CD14-positive monocyte (primary cell): ENCODE measurements at regions not wholly inside any gene's neighbourhood (a gene's known extent, or its start where the extent isn't known, plus 50 kb on each side); places are given as distances from the start of the nearest gene placed in this dataset.
"Not testable (repeated sequence)": the region's sequence is repeated elsewhere in the genome, so short reads cannot be mapped to it uniquely, and the experiment has no call there.

Experiments
- DNase-seq, 3 donors: peaks; one replicate each; pipeline ENCODE4 v3.0.0-alpha.2; 2011 to 2022
- H2AFZ ChIP-seq: 2 replicates; pipeline ENCODE4 v1.6.0; 2012; ENCODE audit warnings: mild to moderate bottlenecking, low read depth, low read length, inconsistent platforms; ENCODE audit not compliant: insufficient read depth, poor library complexity, severe bottlenecking
- H3K27ac ChIP-seq, 2 donors: 1 replicate in 1 of 2; 2 replicates in 1 of 2; pipeline ENCODE4 v1.5.1; 2012 to 2013; ENCODE audit warnings: low read length in 2 of 2, control low read depth in 1 of 2, inconsistent platforms in 1 of 2, low read depth in 1 of 2, mild to moderate bottlenecking in 1 of 2
- H3K27me3 ChIP-seq, 2 donors: one replicate each; pipeline versions ENCODE4 v1.6.0 to v1.6.1; 2011 to 2013; ENCODE audit warnings: low read length in 2 of 2; ENCODE audit not compliant: control insufficient read depth in 2 of 2, insufficient read depth in 2 of 2
- H3K36me3 ChIP-seq, 2 donors: replicated peaks in 1 of 2; 1 replicate in 1 of 2; 2 replicates in 1 of 2; pipeline versions ENCODE4 v1.5.1 to v1.6.1; 2012 to 2013; ENCODE audit warnings: low read length in 2 of 2, control low read depth in 1 of 2, inconsistent platforms in 1 of 2, mild to moderate bottlenecking in 1 of 2; ENCODE audit not compliant: insufficient read depth in 2 of 2, control insufficient read depth in 1 of 2
- H3K4me1 ChIP-seq, 2 donors: 1 replicate in 1 of 2; 2 replicates in 1 of 2; pipeline versions ENCODE4 v1.5.1 to v1.6.1; 2012 to 2013; ENCODE audit warnings: low read length in 2 of 2, control low read depth in 1 of 2, inconsistent platforms in 1 of 2, mild to moderate bottlenecking in 1 of 2, moderate library complexity in 1 of 2; ENCODE audit not compliant: insufficient read depth in 2 of 2, control insufficient read depth in 1 of 2
- H3K4me2 ChIP-seq: replicated peaks from 2 replicates; pipeline ENCODE3; 2012; ENCODE audit warnings: low read length, moderate library complexity, mild to moderate bottlenecking; ENCODE audit not compliant: poor library complexity, severe bottlenecking; ENCODE audit errors: extremely low read depth
- H3K4me3 ChIP-seq, 3 experiments: fragments of 200-600 bp in 1 of 3; sonication (generic) in 1 of 3; replicated peaks in 1 of 3; 1 replicate in 2 of 3; 2 replicates in 1 of 3; pipeline ENCODE4 v1.5.1; 2011 to 2013; ENCODE audit warnings: low read length in 3 of 3, mild to moderate bottlenecking in 3 of 3, control low read depth in 2 of 3, low read depth in 2 of 3, inconsistent platforms in 1 of 3, moderate library complexity in 1 of 3
- H3K79me2 ChIP-seq: 2 replicates; pipeline ENCODE4 v1.6.0; 2012; ENCODE audit warnings: mild to moderate bottlenecking, control low read depth, inconsistent platforms, low read length, moderate library complexity; ENCODE audit not compliant: insufficient read depth
- H3K9ac ChIP-seq: 2 replicates; pipeline ENCODE4 v1.6.0; 2017; ENCODE audit warnings: low read length, mild to moderate bottlenecking; ENCODE audit not compliant: insufficient read depth, poor library complexity, severe bottlenecking
- H3K9me3 ChIP-seq, 2 donors: replicated peaks in 1 of 2; 1 replicate in 1 of 2; 2 replicates in 1 of 2; pipeline versions ENCODE4 v1.5.1 to v1.6.1; 2012 to 2013; ENCODE audit warnings: low read length in 2 of 2, control low read depth in 1 of 2; ENCODE audit not compliant: control insufficient read depth in 1 of 2, insufficient read depth in 1 of 2
- H4K20me1 ChIP-seq: 2 replicates; pipeline ENCODE4 v1.6.0; 2012; ENCODE audit warnings: mild to moderate bottlenecking, low read length, control low read depth, moderate library complexity; ENCODE audit not compliant: insufficient read depth
- H3K27ac Mint-ChIP-seq, 7 donors: one replicate each; pipeline ENCODE4 v1.8.0; 2020; ENCODE audit warnings: mild to moderate bottlenecking in 7 of 7, mixed read lengths in 7 of 7, moderate library complexity in 6 of 7, inconsistent platforms in 2 of 7
- H3K27me3 Mint-ChIP-seq, 3 donors: one replicate each; pipeline ENCODE4 v1.8.0; 2021 to 2022; ENCODE audit warnings: low read depth in 3 of 3, mild to moderate bottlenecking in 3 of 3, mixed read lengths in 3 of 3, moderate library complexity in 3 of 3, inconsistent platforms in 1 of 3
- H3K36me3 Mint-ChIP-seq, 2 donors: one replicate each; pipeline ENCODE4 v1.8.0; 2020; ENCODE audit warnings: mixed read lengths in 2 of 2, inconsistent platforms in 1 of 2, mild to moderate bottlenecking in 1 of 2
- H3K4me1 Mint-ChIP-seq: one replicate; pipeline ENCODE4 v1.8.0; 2020; ENCODE audit warnings: mild to moderate bottlenecking, mixed read lengths
- H3K4me3 Mint-ChIP-seq, 2 donors: one replicate each; pipeline ENCODE4 v1.8.0; 2020; ENCODE audit warnings: mild to moderate bottlenecking in 2 of 2, mixed read lengths in 2 of 2, moderate library complexity in 1 of 2
- H3K9me3 Mint-ChIP-seq, 7 donors: one replicate each; pipeline ENCODE4 v1.8.0; 2020 to 2022; ENCODE audit warnings: mixed read lengths in 7 of 7, mild to moderate bottlenecking in 6 of 7, moderate library complexity in 6 of 7, inconsistent platforms in 2 of 7
- CTCF ChIP-seq: fragments of 200-600 bp; IDR thresholded peaks from one replicate; pipeline ENCODE4 v1.8.0; 2022; ENCODE audit warnings: antibody characterized with exemption, mild to moderate bottlenecking
- WGBS: methylation state at CpG from one replicate; pipeline ENCODE4 v1.1.5; 2013; ENCODE audit warnings: missing lambda C conversion rate; ENCODE audit not compliant: insufficient coverage; 5-methylcytosine and 5-hydroxymethylcytosine counted together
- intact Hi-C, 2 donors: fragments of 100-400 bp; cut with micrococcal nuclease; formaldehyde crosslinking; loops; one replicate each; pipeline versions ENCODE4 v1.15.0 to v1.15.1; 2023

GRCh38 chr2:38484957-38485356 lies 107.9 kb upstream of the ATL2 start:
- Mint-ChIP-seq H3K27me3 (peaks cover under 1 to 2% (median 1%) of the 10 kb centered on the region in 3 donors), H3K4me3 (no peak overlapping the region), H3K36me3 (no peaks in the 10 kb centered on the region), H3K27ac (no peak overlapping the region), H3K4me1 (peaks cover 25% of the 10 kb centered on the region), H3K9me3 (peaks cover 16 to 21% (median 19%) of the 10 kb centered on the region in 7 donors)
- Histone ChIP-seq H3K4me2 (no peak overlapping the region), H3K36me3 (no peaks in the 10 kb centered on the region), H3K9ac (no peak overlapping the region), H3K27me3 (no peaks in the 10 kb centered on the region), H2AFZ (no peak overlapping the region), H3K27ac (no peak overlapping the region), H3K79me2 (no peaks in the 10 kb centered on the region), H3K4me1 (peaks cover 23 to 25% of the 10 kb centered on the region in 2 donors), H4K20me1 (no peaks in the 10 kb centered on the region), H3K4me3 (no peak overlapping the region), H3K9me3 (peaks cover 12 to 15% of the 10 kb centered on the region in 2 donors)
- intact Hi-C loops: no loop called here
- WGBS: 79% methylated on average over 2 of the region's 5 CpGs
- no peak for TF ChIP-seq CTCF
- no peak for DNase-seq

GRCh38 chr2:38483776-38484501 lies 106.9 kb upstream of the ATL2 start:
- Mint-ChIP-seq H3K4me3 (no peak overlapping the region), H3K9me3 (peaks cover 17 to 22% (median 21%) of the 10 kb centered on the region in 7 donors)
- WGBS: 90% methylated on average over 4 of the region's 5 CpGs

GRCh38 chr2:38482710-38483109 lies 105.6 kb upstream of the ATL2 start:
- peaks cover 25% of the 10 kb centered on the region for H3K4me1 Mint-ChIP-seq
- peaks cover 13 to 17% of the 10 kb centered on the region in 2 donors for H3K9me3 ChIP-seq
- DNase-seq, H3K27me3 ChIP-seq, H3K4me3 ChIP-seq, H3K4me3 Mint-ChIP-seq, H3K9ac ChIP-seq, H3K27ac Mint-ChIP-seq, H3K36me3 ChIP-seq, H3K36me3 Mint-ChIP-seq, H3K4me2 ChIP-seq, H2AFZ ChIP-seq, intact Hi-C loops, H4K20me1 ChIP-seq, H3K27me3 Mint-ChIP-seq, H3K79me2 ChIP-seq, H3K27ac ChIP-seq: not testable (repeated sequence)
- peaks cover 17 to 22% (median 21%) of the 10 kb centered on the region in 7 donors for H3K9me3 Mint-ChIP-seq
- H3K4me1 ChIP-seq: peaks cover 23 to 25% of the 10 kb centered on the region in 2 donors
- WGBS: no CpG with 5 or more reads among the region's 6 CpGs

More at GRCh38 chr2:38483776-38484501, 106.9 kb upstream of the ATL2 start:
- Histone ChIP-seq H4K20me1 (no peaks in the 10 kb centered on the region), H3K79me2 (no peaks in the 10 kb centered on the region), H3K9ac (no peak overlapping the region), H3K4me2 (no peak overlapping the region), H3K27ac (no peak overlapping the region), H3K27me3 (no peaks in the 10 kb centered on the region), H2AFZ (no peak overlapping the region), H3K9me3 (peaks cover 13 to 17% of the 10 kb centered on the region in 2 donors), H3K4me1 (peaks cover 23 to 25% of the 10 kb centered on the region in 2 donors), H3K4me3 (no peak overlapping the region), H3K36me3 (no peaks in the 10 kb centered on the region)
- Mint-ChIP-seq H3K27ac (no peak overlapping the region), H3K27me3 (peaks cover 0 to 3% (median 0%) of the 10 kb centered on the region in 3 donors), H3K36me3 (no peaks in the 10 kb centered on the region), H3K4me1 (peaks cover 25% of the 10 kb centered on the region)
- DNase-seq: no peak
- TF ChIP-seq CTCF: no peak
- intact Hi-C loops: no loop called here
